CD14-positive monocyte (primary cell): ENCODE measurements at regions not wholly inside any gene's neighbourhood (a gene's known extent, or its start where the extent isn't known, plus 50 kb on each side); places are given as distances from the start of the nearest gene placed in this dataset.
"Not testable (repeated sequence)": the region's sequence is repeated elsewhere in the genome, so short reads cannot be mapped to it uniquely, and the experiment has no call there.

Source experiments
- DNase-seq, 3 donors: peaks; one replicate each; pipeline ENCODE4 v3.0.0-alpha.2; 2011 to 2022
- H2AFZ ChIP-seq: 2 replicates; pipeline ENCODE4 v1.6.0; 2012; ENCODE audit warnings: mild to moderate bottlenecking, low read depth, low read length, inconsistent platforms; ENCODE audit not compliant: insufficient read depth, poor library complexity, severe bottlenecking
- H3K27ac ChIP-seq, 2 donors: 1 replicate in 1 of 2; 2 replicates in 1 of 2; pipeline ENCODE4 v1.5.1; 2012 to 2013; ENCODE audit warnings: low read length in 2 of 2, control low read depth in 1 of 2, inconsistent platforms in 1 of 2, low read depth in 1 of 2, mild to moderate bottlenecking in 1 of 2
- H3K27me3 ChIP-seq, 2 donors: one replicate each; pipeline versions ENCODE4 v1.6.0 to v1.6.1; 2011 to 2013; ENCODE audit warnings: low read length in 2 of 2; ENCODE audit not compliant: control insufficient read depth in 2 of 2, insufficient read depth in 2 of 2
- H3K36me3 ChIP-seq, 2 donors: replicated peaks in 1 of 2; 1 replicate in 1 of 2; 2 replicates in 1 of 2; pipeline versions ENCODE4 v1.5.1 to v1.6.1; 2012 to 2013; ENCODE audit warnings: low read length in 2 of 2, control low read depth in 1 of 2, inconsistent platforms in 1 of 2, mild to moderate bottlenecking in 1 of 2; ENCODE audit not compliant: insufficient read depth in 2 of 2, control insufficient read depth in 1 of 2
- H3K4me1 ChIP-seq, 2 donors: 1 replicate in 1 of 2; 2 replicates in 1 of 2; pipeline versions ENCODE4 v1.5.1 to v1.6.1; 2012 to 2013; ENCODE audit warnings: low read length in 2 of 2, control low read depth in 1 of 2, inconsistent platforms in 1 of 2, mild to moderate bottlenecking in 1 of 2, moderate library complexity in 1 of 2; ENCODE audit not compliant: insufficient read depth in 2 of 2, control insufficient read depth in 1 of 2
- H3K4me2 ChIP-seq: replicated peaks from 2 replicates; pipeline ENCODE3; 2012; ENCODE audit warnings: low read length, moderate library complexity, mild to moderate bottlenecking; ENCODE audit not compliant: poor library complexity, severe bottlenecking; ENCODE audit errors: extremely low read depth
- H3K4me3 ChIP-seq, 3 experiments: fragments of 200-600 bp in 1 of 3; sonication (generic) in 1 of 3; replicated peaks in 1 of 3; 1 replicate in 2 of 3; 2 replicates in 1 of 3; pipeline ENCODE4 v1.5.1; 2011 to 2013; ENCODE audit warnings: low read length in 3 of 3, mild to moderate bottlenecking in 3 of 3, control low read depth in 2 of 3, low read depth in 2 of 3, inconsistent platforms in 1 of 3, moderate library complexity in 1 of 3
- H3K79me2 ChIP-seq: 2 replicates; pipeline ENCODE4 v1.6.0; 2012; ENCODE audit warnings: mild to moderate bottlenecking, control low read depth, inconsistent platforms, low read length, moderate library complexity; ENCODE audit not compliant: insufficient read depth
- H3K9ac ChIP-seq: 2 replicates; pipeline ENCODE4 v1.6.0; 2017; ENCODE audit warnings: low read length, mild to moderate bottlenecking; ENCODE audit not compliant: insufficient read depth, poor library complexity, severe bottlenecking
- H3K9me3 ChIP-seq, 2 donors: replicated peaks in 1 of 2; 1 replicate in 1 of 2; 2 replicates in 1 of 2; pipeline versions ENCODE4 v1.5.1 to v1.6.1; 2012 to 2013; ENCODE audit warnings: low read length in 2 of 2, control low read depth in 1 of 2; ENCODE audit not compliant: control insufficient read depth in 1 of 2, insufficient read depth in 1 of 2
- H4K20me1 ChIP-seq: 2 replicates; pipeline ENCODE4 v1.6.0; 2012; ENCODE audit warnings: mild to moderate bottlenecking, low read length, control low read depth, moderate library complexity; ENCODE audit not compliant: insufficient read depth
- H3K27ac Mint-ChIP-seq, 7 donors: one replicate each; pipeline ENCODE4 v1.8.0; 2020; ENCODE audit warnings: mild to moderate bottlenecking in 7 of 7, mixed read lengths in 7 of 7, moderate library complexity in 6 of 7, inconsistent platforms in 2 of 7
- H3K27me3 Mint-ChIP-seq, 3 donors: one replicate each; pipeline ENCODE4 v1.8.0; 2021 to 2022; ENCODE audit warnings: low read depth in 3 of 3, mild to moderate bottlenecking in 3 of 3, mixed read lengths in 3 of 3, moderate library complexity in 3 of 3, inconsistent platforms in 1 of 3
- H3K36me3 Mint-ChIP-seq, 2 donors: one replicate each; pipeline ENCODE4 v1.8.0; 2020; ENCODE audit warnings: mixed read lengths in 2 of 2, inconsistent platforms in 1 of 2, mild to moderate bottlenecking in 1 of 2
- H3K4me1 Mint-ChIP-seq: one replicate; pipeline ENCODE4 v1.8.0; 2020; ENCODE audit warnings: mild to moderate bottlenecking, mixed read lengths
- H3K4me3 Mint-ChIP-seq, 2 donors: one replicate each; pipeline ENCODE4 v1.8.0; 2020; ENCODE audit warnings: mild to moderate bottlenecking in 2 of 2, mixed read lengths in 2 of 2, moderate library complexity in 1 of 2
- H3K9me3 Mint-ChIP-seq, 7 donors: one replicate each; pipeline ENCODE4 v1.8.0; 2020 to 2022; ENCODE audit warnings: mixed read lengths in 7 of 7, mild to moderate bottlenecking in 6 of 7, moderate library complexity in 6 of 7, inconsistent platforms in 2 of 7
- WGBS: methylation state at CpG from one replicate; pipeline ENCODE4 v1.1.5; 2013; ENCODE audit warnings: missing lambda C conversion rate; ENCODE audit not compliant: insufficient coverage; 5-methylcytosine and 5-hydroxymethylcytosine counted together
- intact Hi-C, 2 donors: fragments of 100-400 bp; cut with micrococcal nuclease; formaldehyde crosslinking; loops; one replicate each; pipeline versions ENCODE4 v1.15.0 to v1.15.1; 2023

DNA sequence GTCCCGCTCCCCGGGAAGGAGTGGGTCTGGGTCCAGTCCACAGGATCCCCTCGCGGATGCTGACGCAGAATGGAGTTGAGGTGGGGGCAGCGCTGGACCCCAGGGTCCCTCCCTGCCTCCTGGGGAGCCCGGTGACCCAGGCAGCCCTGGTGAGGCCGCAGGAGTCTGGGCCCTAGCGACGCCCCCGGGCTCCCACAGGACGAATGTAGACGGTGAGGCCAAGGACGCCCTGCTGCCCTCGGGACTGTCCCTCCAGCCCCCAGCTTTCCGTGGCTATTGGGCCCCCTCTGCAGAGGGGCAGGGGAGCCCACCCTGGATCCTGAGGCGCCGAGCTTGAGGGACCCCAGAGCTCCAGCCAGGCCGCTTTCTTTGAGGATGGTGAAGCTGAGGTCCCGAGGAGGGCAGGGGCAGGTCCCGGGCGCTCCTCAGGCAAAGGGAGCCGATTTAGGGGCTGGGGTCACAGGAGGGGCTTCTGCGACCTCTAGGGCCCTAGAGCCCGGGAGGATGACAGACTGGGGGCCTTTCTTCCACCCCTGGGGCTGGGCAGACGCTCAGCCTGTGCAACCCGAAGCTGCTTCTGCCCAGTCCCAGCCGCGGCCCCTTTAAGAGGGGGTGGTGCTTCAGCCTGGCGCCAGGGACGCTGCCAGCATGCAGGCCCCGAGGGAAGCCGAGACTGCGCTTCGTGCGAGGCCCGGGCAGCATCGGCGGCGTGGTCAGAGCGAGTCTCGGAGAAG, 986.8 kb downstream of the TUBA3C start:
- peaks cover 4 to 34% (median 22%) of the 10 kb centered on the region in 7 donors for H3K9me3 Mint-ChIP-seq
- no CpG with 5 or more reads among the region's 42 CpGs for WGBS
- H3K27me3 ChIP-seq, H3K36me3 ChIP-seq, H3K4me1 ChIP-seq, H3K27ac ChIP-seq, intact Hi-C loops, H3K79me2 ChIP-seq, H2AFZ ChIP-seq, H3K4me3 ChIP-seq, H3K4me2 ChIP-seq, H3K27me3 Mint-ChIP-seq, H4K20me1 ChIP-seq, DNase-seq, H3K4me3 Mint-ChIP-seq, H3K36me3 Mint-ChIP-seq, H3K4me1 Mint-ChIP-seq, H3K27ac Mint-ChIP-seq, H3K9ac ChIP-seq: not testable (repeated sequence)
- H3K9me3 ChIP-seq: peaks cover 15 to 24% of the 10 kb centered on the region in 2 donors

DNA sequence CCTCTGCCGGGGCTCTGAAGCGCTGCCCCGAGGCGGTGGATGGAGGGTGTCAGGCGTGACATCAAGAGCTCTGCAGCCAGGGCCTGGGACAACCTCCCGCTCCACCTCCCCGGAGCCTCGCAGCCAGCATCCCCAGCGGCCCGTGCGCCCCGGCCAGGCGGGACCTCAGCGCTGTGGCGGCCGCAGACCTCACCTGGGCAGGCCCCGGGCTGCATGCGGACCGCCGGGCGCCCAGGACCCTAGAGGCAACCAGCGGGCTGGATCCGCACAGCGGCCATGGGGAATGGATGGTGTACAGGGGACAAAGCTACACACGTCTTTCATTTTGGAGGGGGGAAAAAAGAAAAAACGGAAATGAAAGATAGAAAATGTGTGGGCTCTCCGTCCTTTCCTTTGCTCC, 987.5 kb downstream of the TUBA3C start:
- H3K4me3 Mint-ChIP-seq, H4K20me1 ChIP-seq, H3K4me2 ChIP-seq, DNase-seq, H3K4me1 Mint-ChIP-seq, H3K27ac Mint-ChIP-seq, H3K9ac ChIP-seq, H3K27me3 ChIP-seq, H3K4me3 ChIP-seq, H3K4me1 ChIP-seq, H2AFZ ChIP-seq, H3K27me3 Mint-ChIP-seq, H3K27ac ChIP-seq, intact Hi-C loops, H3K36me3 ChIP-seq, H3K36me3 Mint-ChIP-seq, H3K79me2 ChIP-seq: not testable (repeated sequence)
- H3K9me3 Mint-ChIP-seq: peaks cover 4 to 31% (median 24%) of the 10 kb centered on the region in 7 donors
- peaks cover 14 to 24% of the 10 kb centered on the region in 2 donors for H3K9me3 ChIP-seq
- WGBS: no CpG with 5 or more reads among the region's 27 CpGs
